ENCODE measurements at regions not wholly inside any gene's neighbourhood (a gene's known extent, or its start where the extent isn't known, plus 50 kb on each side); places are given as distances from the start of the nearest gene placed in this dataset.

DNA sequence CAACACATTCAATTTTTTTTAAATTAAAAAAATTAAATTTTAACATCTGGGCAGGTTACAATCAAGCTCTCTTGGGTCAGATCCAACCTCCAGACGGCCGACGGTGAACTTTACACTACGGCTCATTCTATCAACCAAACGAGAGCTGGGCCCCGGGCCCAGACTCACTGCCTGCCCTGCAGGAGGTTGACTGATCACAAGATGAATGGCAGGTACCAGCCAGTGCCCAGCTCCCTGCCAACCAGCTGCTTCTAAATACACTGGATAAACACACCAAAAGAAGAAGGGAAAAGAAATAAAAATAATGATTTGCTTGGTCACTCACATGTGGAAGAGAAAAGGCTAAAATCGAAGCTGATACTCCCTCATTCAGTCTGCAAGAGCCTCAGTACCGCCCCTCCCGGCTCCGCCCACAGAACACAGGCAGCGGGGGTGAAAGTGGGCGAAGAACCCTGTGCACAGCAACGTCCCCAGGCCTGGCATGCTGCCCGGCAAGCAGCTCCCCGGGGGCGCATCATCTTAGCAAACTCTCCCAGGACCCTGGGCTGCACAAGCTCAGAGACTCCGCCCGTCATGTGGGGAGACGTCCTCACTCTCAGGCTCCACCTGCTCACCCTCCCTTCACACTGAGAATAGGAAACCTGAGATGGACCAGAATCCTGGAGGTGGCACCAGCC, 303.4 kb downstream of the SHANK2 start:
- intact Hi-C loops (cut with micrococcal nuclease; ENCODE audit: unreplicated experiment) = no loop called here
- DNase-seq = no peak
- Mint-ChIP-seq H3K9me3 (ENCODE audit: low read depth, unreplicated experiment) (peaks cover 18% of the 10 kb centered on the region), H3K36me3 (ENCODE audit: insufficient read depth, unreplicated experiment) (peaks cover 21% of the 10 kb centered on the region), H3K27ac (ENCODE audit: unreplicated experiment) (no peak overlapping the region), H3K27me3 (ENCODE audit: unreplicated experiment) (no peaks in the 10 kb centered on the region), H3K4me3 (ENCODE audit: low read depth, unreplicated experiment) (no peak overlapping the region), H3K4me1 (ENCODE audit: low read depth, unreplicated experiment) (no peaks in the 10 kb centered on the region)
- no TSS peak for BruUV-seq (replicated peaks)
- CTCF ChIA-PET = interaction anchor here (0.6 kb wide), 1 partner anchor 240 kb away, joined by 3 read pairs; no protein-coding TSS in a partner anchor
- no peak for TF ChIP-seq CTCF (IDR thresholded peaks at IDR 0.05; ENCODE audit: unreplicated experiment)

GRCh38 chr11:70951139-70951804, 301.1 kb downstream of the SHANK2 start:
- H3K27ac Mint-ChIP-seq (ENCODE audit: unreplicated experiment) = peak overlapping the region; percentile 70
- BruUV-seq (replicated peaks) = no TSS peak
- no peak for TF ChIP-seq CTCF (IDR thresholded peaks at IDR 0.05; ENCODE audit: unreplicated experiment)
- DNase-seq = no peak
- H3K27me3 Mint-ChIP-seq (ENCODE audit: unreplicated experiment) = no peaks in the 10 kb centered on the region
- H3K9me3 Mint-ChIP-seq (ENCODE audit: low read depth, unreplicated experiment) = peaks cover 9% of the 10 kb centered on the region
- CTCF ChIA-PET = no interaction called here
- no peak overlapping the region for H3K4me3 Mint-ChIP-seq (ENCODE audit: low read depth, unreplicated experiment)
- peaks cover 22% of the 10 kb centered on the region for H3K36me3 Mint-ChIP-seq (ENCODE audit: insufficient read depth, unreplicated experiment)
- intact Hi-C loops (cut with micrococcal nuclease; ENCODE audit: unreplicated experiment) = no loop called here
- no peaks in the 10 kb centered on the region for H3K4me1 Mint-ChIP-seq (ENCODE audit: low read depth, unreplicated experiment)

GRCh38 chr11:70952191-70952590, 300.2 kb downstream of the SHANK2 start:
- Mint-ChIP-seq H3K4me1 (ENCODE audit: low read depth, unreplicated experiment) (no peaks in the 10 kb centered on the region), H3K9me3 (ENCODE audit: low read depth, unreplicated experiment) (peaks cover 9% of the 10 kb centered on the region), H3K4me3 (ENCODE audit: low read depth, unreplicated experiment) (no peak overlapping the region), H3K27me3 (ENCODE audit: unreplicated experiment) (no peaks in the 10 kb centered on the region), H3K27ac (ENCODE audit: unreplicated experiment) (no peak overlapping the region), H3K36me3 (ENCODE audit: insufficient read depth, unreplicated experiment) (peaks cover 22% of the 10 kb centered on the region)
- intact Hi-C loops (cut with micrococcal nuclease; ENCODE audit: unreplicated experiment) = no loop called here
- BruUV-seq (replicated peaks) = no TSS peak
- CTCF ChIA-PET = interaction anchor here (0.6 kb wide), 1 partner anchor 256 kb away, joined by 3 read pairs; no protein-coding TSS in a partner anchor
- DNase-seq = no peak
- TF ChIP-seq CTCF (IDR thresholded peaks at IDR 0.05; ENCODE audit: unreplicated experiment) = no peak

GRCh38 chr11:70953720-70954119, 298.7 kb downstream of the SHANK2 start:
- CTCF ChIA-PET = no interaction called here
- H3K36me3 Mint-ChIP-seq (ENCODE audit: insufficient read depth, unreplicated experiment) = peaks cover 22% of the 10 kb centered on the region
- TF ChIP-seq CTCF (IDR thresholded peaks at IDR 0.05; ENCODE audit: unreplicated experiment) = no peak
- DNase-seq = no peak
- H3K4me3 Mint-ChIP-seq (ENCODE audit: low read depth, unreplicated experiment) = no peak overlapping the region
- H3K9me3 Mint-ChIP-seq (ENCODE audit: low read depth, unreplicated experiment) = peaks cover 6% of the 10 kb centered on the region
- H3K4me1 Mint-ChIP-seq (ENCODE audit: low read depth, unreplicated experiment) = no peaks in the 10 kb centered on the region
- H3K27ac Mint-ChIP-seq (ENCODE audit: unreplicated experiment) = no peak overlapping the region
- BruUV-seq (replicated peaks) = no TSS peak
- no peaks in the 10 kb centered on the region for H3K27me3 Mint-ChIP-seq (ENCODE audit: unreplicated experiment)
- intact Hi-C loops (cut with micrococcal nuclease; ENCODE audit: unreplicated experiment) = no loop called here

All from Calu3 (cell line).